Spinal cord (tissue), 9 donors: ENCODE measurements at regions not wholly inside any gene's neighbourhood (a gene's known extent, or its start where the extent isn't known, plus 50 kb on each side); places are given as distances from the start of the nearest gene placed in this dataset.

Source experiments
- DNase-seq, 6 donors: peaks; one replicate each; pipeline versions ENCODE4 v3.0.0 to v3.0.0-alpha.2; 2013 to 2015; ENCODE audit warnings: low spot score in 6 of 6, low read depth in 4 of 6
- H3K27ac ChIP-seq: one replicate; pipeline ENCODE4 v1.5.1; 2013; ENCODE audit warnings: low read depth, low read length, control low read depth
- H3K27me3 ChIP-seq: one replicate; pipeline ENCODE4 v1.6.1; 2013; ENCODE audit warnings: low read length; ENCODE audit not compliant: control insufficient read depth, insufficient read depth
- H3K36me3 ChIP-seq: one replicate; pipeline ENCODE4 v1.6.1; 2013; ENCODE audit warnings: low read length; ENCODE audit not compliant: control insufficient read depth, insufficient read depth
- H3K4me1 ChIP-seq: one replicate; pipeline ENCODE4 v1.6.1; 2013; ENCODE audit warnings: low read length; ENCODE audit not compliant: control insufficient read depth, insufficient read depth
- H3K4me3 ChIP-seq: one replicate; pipeline ENCODE4 v1.5.1; 2013; ENCODE audit warnings: low read depth, low read length, control low read depth
- H3K9me3 ChIP-seq: one replicate; pipeline ENCODE4 v1.6.1; 2013; ENCODE audit warnings: low read length; ENCODE audit not compliant: control insufficient read depth, insufficient read depth
- WGBS: methylation state at CpG from one replicate; pipeline ENCODE4 v1.1.5; 2013; ENCODE audit warnings: missing lambda C conversion rate; ENCODE audit not compliant: insufficient coverage; 5-methylcytosine and 5-hydroxymethylcytosine counted together
- donor health status: healthy.

DNA sequence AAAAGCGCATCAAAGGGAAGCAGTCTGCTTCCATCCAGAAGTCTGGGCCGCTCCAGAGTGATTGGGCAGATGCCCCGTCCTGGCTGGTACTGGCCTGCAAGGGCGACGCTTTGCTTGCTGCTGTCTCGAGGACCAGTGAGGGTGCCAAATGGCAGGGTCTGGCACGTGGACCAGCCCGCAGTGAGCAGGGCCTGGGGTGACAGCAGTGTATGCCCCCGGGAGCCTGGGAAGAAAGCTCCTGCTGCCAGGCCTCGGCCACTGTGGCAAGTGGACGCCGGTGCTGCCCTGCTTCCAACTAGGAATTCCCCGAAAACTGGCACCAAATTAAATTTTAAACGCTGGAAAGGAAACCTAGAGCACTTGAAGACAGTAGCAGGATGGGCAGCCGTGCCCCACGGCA is 357.0 kb upstream of the MKI67 start:
- no peak overlapping the region for H3K4me3 ChIP-seq
- no peak overlapping the region for H3K27ac ChIP-seq
- no peaks in the 10 kb centered on the region for H3K27me3 ChIP-seq
- WGBS, result 79% methylated on average over 16 of the region's 16 CpGs
- no peaks in the 10 kb centered on the region for H3K36me3 ChIP-seq
- peaks cover 24% of the 10 kb centered on the region for H3K4me1 ChIP-seq
- no peak for DNase-seq
- no peaks in the 10 kb centered on the region for H3K9me3 ChIP-seq

- H3K9me3 ChIP-seq, result no peaks in the 10 kb centered on the region
Observed at GRCh38 chr10:128484041-128484440, 357.8 kb upstream of the MKI67 start.

DNA sequence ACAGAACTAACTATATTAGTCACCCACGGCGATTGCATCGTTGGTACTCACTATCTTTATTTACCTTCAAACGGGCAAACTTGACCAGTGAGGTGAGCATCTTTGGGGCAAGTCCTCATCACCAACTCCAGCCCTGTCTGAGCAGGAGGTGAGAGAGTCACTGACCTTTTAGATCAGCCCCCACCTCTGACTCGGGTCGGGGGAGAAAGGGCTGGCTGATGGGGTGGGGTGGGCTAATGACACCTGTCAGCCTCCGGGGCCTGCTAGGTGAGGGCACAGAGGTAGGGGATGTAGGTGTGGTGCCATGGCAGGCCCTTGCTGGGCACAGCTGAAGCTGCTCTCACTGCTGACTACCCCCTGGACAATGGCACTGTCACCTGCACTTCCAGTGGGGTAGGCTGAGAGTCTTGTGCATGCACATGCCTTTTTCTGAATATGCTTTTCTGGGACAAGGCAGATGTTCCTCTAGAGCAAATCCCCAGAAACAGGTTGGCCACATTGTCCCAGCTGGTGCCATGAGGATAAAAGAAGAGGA is 359.5 kb upstream of the MKI67 start:
- no peaks in the 10 kb centered on the region for H3K36me3 ChIP-seq
- no peaks in the 10 kb centered on the region for H3K9me3 ChIP-seq
- WGBS, result 90% methylated on average over 7 of the region's 7 CpGs
- no peak overlapping the region for H3K4me3 ChIP-seq
- peaks cover 19% of the 10 kb centered on the region for H3K4me1 ChIP-seq
- H3K27me3 ChIP-seq, result no peaks in the 10 kb centered on the region
- H3K27ac ChIP-seq, result no peak overlapping the region
- DNase-seq, result no peak

More at GRCh38 chr10:128484041-128484440, 357.8 kb upstream of the MKI67 start:
- no peak overlapping the region for H3K27ac ChIP-seq
- no peak overlapping the region for H3K4me3 ChIP-seq
- no peaks in the 10 kb centered on the region for H3K36me3 ChIP-seq
- 100% methylated on average over 2 of the region's 5 CpGs for WGBS
- no peaks in the 10 kb centered on the region for H3K27me3 ChIP-seq
- DNase-seq, result no peak
- H3K4me1 ChIP-seq, result peaks cover 24% of the 10 kb centered on the region

- Histone ChIP-seq H3K4me1 (peaks cover 7% of the 10 kb centered on the region), H3K36me3 (no peaks in the 10 kb centered on the region), H3K4me3 (no peak overlapping the region), H3K27ac (no peak overlapping the region), H3K27me3 (no peaks in the 10 kb centered on the region), H3K9me3 (no peaks in the 10 kb centered on the region)
- no peak for DNase-seq
- 86% methylated on average over 16 of the region's 16 CpGs for WGBS
Observed at GRCh38 chr10:128487517-128487916, 361.3 kb upstream of the MKI67 start.

DNA sequence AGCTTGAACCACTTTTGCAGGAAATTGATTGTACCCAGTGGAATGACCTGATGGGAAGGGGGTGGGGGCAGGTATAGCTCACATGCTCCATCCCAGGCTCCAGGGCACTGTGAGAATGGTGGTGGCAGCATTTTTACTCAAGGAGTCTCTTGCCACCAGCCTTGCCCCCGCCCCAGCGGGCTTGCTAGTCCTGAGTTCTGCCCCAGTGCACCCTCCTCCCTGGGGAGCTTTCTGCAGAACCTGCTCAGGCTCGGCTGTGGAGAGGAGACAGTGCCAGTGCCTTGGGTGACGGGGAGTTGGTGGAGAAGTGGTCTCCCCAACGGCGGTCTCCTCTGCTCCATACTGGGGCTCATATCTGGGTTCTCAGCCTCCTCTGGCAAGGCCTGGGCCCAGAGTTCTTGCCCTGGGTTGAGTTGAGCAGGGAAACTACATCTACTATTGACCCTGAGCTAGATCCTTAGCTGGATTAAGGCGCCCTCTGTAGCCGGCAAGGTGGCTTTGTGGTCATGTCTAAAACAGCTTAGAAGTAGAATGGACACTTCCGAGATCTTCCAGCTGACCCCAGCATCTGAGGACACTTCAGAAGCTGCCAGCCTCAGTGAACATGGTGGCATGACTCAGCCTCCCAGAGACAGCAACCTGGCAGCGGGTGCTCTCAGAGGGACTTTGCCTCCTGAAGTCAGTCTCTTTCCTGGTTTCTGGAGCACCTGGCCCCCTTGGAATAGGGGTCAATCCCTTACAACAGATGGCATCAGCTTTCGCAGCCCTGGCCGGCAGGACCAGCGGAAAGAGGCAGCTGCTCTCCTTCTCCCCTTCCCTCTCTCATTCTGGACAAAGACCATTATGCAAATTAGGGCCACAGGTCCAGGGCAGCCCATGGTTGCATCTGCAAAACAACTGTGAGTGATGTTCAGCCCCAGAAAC is 363.4 kb upstream of the MKI67 start:
- 95% methylated on average over 12 of the region's 13 CpGs for WGBS
- no peak overlapping the region for H3K27ac ChIP-seq
- no peaks in the 10 kb centered on the region for H3K27me3 ChIP-seq
- no peaks in the 10 kb centered on the region for H3K4me1 ChIP-seq
- no peak for DNase-seq
- H3K36me3 ChIP-seq, result no peaks in the 10 kb centered on the region
- no peak overlapping the region for H3K4me3 ChIP-seq
- no peaks in the 10 kb centered on the region for H3K9me3 ChIP-seq

DNA sequence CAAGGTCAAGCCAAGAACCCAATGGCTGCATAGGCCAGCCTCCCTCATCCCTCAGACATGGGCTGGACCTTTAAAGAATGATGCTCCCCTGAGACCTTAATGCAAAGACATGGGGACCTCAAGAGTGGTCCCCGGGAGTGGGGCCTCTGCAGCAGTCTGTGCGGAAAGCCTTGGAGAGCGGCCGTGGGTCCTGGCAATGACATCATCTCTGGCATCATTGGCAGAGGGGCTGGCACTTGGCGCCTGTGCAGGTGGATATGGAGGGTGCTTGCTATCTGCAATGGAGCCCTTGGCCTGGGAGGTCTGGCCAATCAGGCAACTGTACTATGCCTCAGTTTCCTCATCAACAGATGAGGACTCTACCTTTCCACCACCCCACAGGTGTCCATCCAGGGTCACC is 365.5 kb upstream of the MKI67 start:
- Histone ChIP-seq H3K27me3 (no peaks in the 10 kb centered on the region), H3K4me1 (no peaks in the 10 kb centered on the region), H3K4me3 (no peak overlapping the region), H3K9me3 (no peaks in the 10 kb centered on the region), H3K27ac (no peak overlapping the region), H3K36me3 (no peaks in the 10 kb centered on the region)
- DNase-seq, result no peak
- WGBS, result 95% methylated on average over 4 of the region's 5 CpGs

- H3K4me3 ChIP-seq, result no peak overlapping the region
- no peaks in the 10 kb centered on the region for H3K9me3 ChIP-seq
- H3K27me3 ChIP-seq, result no peaks in the 10 kb centered on the region
- H3K27ac ChIP-seq, result no peak overlapping the region
- H3K36me3 ChIP-seq, result no peaks in the 10 kb centered on the region
- 98% methylated on average over 4 of the region's 4 CpGs for WGBS
- no peak for DNase-seq
- peaks cover 5% of the 10 kb centered on the region for H3K4me1 ChIP-seq
Observed at GRCh38 chr10:128493811-128494210, 367.6 kb upstream of the MKI67 start.

GRCh38 chr10:128494665-128495064 is 368.4 kb upstream of the MKI67 start:
- no peak for DNase-seq
- Histone ChIP-seq H3K27ac (no peak overlapping the region), H3K27me3 (no peaks in the 10 kb centered on the region), H3K4me1 (peaks cover 5% of the 10 kb centered on the region), H3K4me3 (no peak overlapping the region), H3K9me3 (no peaks in the 10 kb centered on the region), H3K36me3 (no peaks in the 10 kb centered on the region)
- WGBS, result 75% methylated on average over 3 of the region's 3 CpGs

DNA sequence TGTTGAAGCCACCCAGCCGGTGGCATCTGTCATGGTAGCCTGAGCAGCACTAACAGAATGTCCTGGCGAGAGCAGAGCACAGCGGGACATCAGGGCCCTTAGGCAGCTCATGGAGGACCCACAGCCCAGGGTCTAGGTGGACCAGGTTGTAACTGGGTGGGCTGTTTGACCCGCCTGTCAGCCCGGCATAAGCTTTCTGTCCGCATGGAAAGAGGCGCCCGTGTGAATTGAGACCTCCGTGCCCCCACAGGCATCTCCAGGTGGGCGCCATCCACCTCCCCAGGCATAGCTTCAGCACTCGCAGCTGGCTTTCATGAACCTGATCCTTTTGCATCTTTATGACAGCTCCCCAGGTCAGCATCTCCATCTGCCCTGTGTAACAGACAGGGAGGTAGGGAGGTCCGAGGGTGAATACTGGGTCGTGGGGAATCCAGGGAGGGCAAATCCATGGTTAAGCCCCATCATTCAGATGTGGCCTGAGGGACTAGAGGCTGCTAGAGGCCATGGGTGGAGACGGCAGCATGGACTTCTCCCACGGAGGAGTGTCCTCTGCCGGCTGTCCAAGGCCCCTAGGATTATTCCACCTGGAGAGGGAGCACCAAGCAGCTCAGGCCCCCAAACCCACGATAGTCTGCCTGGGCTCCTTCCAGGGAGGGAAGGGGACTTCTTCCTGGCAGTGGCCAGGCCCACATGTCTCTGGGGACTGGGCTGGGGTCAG is 371.6 kb upstream of the MKI67 start:
- Histone ChIP-seq H3K4me3 (no peak overlapping the region), H3K27ac (no peak overlapping the region)
- WGBS, result 90% methylated on average over 17 of the region's 17 CpGs

More for the DNA sequence above, 371.6 kb upstream of the MKI67 start:
- Histone ChIP-seq H3K4me1 (peaks cover 10% of the 10 kb centered on the region), H3K9me3 (no peaks in the 10 kb centered on the region), H3K27me3 (no peaks in the 10 kb centered on the region), H3K36me3 (no peaks in the 10 kb centered on the region)
- no peak for DNase-seq
